Type B pancreatic cell (in vitro differentiated cells): ENCODE measurements at regions not wholly inside any gene's neighbourhood (a gene's known extent, or its start where the extent isn't known, plus 50 kb on each side); places are given as distances from the start of the nearest gene placed in this dataset.
"Not testable (repeated sequence)": the region's sequence is repeated elsewhere in the genome, so short reads cannot be mapped to it uniquely, and the experiment has no call there.

Experiments used
- DNase-seq: peaks from one replicate; pipeline ENCODE4 v3.0.0; 2021; ENCODE audit warnings: mixed read lengths; ENCODE audit not compliant: unreplicated experiment; ENCODE audit errors: extremely low spot score
- H3K27ac Mint-ChIP-seq: 2 replicates; pipeline ENCODE4 v1.8.0; 2021; ENCODE audit warnings: mild to moderate bottlenecking, mixed read lengths
- H3K27me3 Mint-ChIP-seq: 2 replicates; pipeline ENCODE4 v1.8.0; 2021; ENCODE audit warnings: mixed read lengths
- H3K36me3 Mint-ChIP-seq: 2 replicates; pipeline ENCODE4 v1.8.0; 2021; ENCODE audit warnings: mixed read lengths
- H3K4me1 Mint-ChIP-seq: one replicate; pipeline ENCODE4 v1.8.0; 2021; ENCODE audit warnings: mixed read lengths; ENCODE audit not compliant: unreplicated experiment
- H3K4me3 Mint-ChIP-seq: 2 replicates; pipeline ENCODE4 v1.8.0; 2021; ENCODE audit warnings: mild to moderate bottlenecking, mixed read lengths
- H3K9me3 Mint-ChIP-seq: 2 replicates; pipeline ENCODE4 v1.8.0; 2021; ENCODE audit warnings: mixed read lengths
- TF ChIP-seq, protein P1 (sequence below): fragments of 200-600 bp; sonication (generic); conservative IDR thresholded peaks from 2 replicates; pipeline ENCODE4 v1.5.0; 2021; ENCODE audit warnings: antibody characterized with exemption, mild to moderate bottlenecking

DNA sequence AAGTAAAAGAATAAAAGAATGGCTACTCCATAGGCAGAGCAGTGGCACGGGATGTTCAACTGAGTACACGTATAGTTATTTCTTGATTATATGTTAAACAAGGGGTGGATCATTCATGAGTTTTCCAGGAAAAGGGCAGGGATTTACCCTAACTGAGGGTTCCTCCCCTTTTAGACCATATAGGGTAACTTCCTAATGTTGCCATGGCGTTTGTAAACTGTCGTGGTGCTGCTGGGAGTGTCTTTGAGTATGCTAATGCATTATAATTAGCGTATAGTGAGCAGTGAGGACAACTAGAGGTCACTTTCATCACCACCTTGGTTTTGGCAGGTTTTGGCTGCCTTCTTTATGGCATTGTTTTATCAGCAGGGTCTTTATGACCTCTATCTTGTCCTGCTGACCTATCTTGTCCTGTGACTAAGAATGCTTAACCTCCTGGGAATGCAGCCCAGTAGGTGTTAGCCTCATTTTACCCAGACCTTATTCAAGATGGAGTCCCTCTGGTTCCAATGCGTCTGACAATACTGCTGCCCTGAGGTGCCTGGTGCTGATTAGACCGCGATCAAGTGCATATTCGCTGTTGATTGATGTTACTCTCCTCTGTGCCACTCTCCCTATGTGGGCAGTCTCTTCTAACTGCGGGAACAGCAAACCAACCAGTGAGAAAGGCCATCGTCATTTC, 67.6 kb upstream of the AMN1 start:
- Mint-ChIP-seq H3K27me3 (no peaks in the 10 kb centered on the region), H3K9me3 (peaks cover 11% of the 10 kb centered on the region), H3K36me3 (peaks cover 4% of the 10 kb centered on the region), H3K4me1 (peaks cover 3% of the 10 kb centered on the region), H3K27ac (no peak overlapping the region), H3K4me3 (no peak overlapping the region)
- DNase-seq = no peak
- TF ChIP-seq, protein P1, sequence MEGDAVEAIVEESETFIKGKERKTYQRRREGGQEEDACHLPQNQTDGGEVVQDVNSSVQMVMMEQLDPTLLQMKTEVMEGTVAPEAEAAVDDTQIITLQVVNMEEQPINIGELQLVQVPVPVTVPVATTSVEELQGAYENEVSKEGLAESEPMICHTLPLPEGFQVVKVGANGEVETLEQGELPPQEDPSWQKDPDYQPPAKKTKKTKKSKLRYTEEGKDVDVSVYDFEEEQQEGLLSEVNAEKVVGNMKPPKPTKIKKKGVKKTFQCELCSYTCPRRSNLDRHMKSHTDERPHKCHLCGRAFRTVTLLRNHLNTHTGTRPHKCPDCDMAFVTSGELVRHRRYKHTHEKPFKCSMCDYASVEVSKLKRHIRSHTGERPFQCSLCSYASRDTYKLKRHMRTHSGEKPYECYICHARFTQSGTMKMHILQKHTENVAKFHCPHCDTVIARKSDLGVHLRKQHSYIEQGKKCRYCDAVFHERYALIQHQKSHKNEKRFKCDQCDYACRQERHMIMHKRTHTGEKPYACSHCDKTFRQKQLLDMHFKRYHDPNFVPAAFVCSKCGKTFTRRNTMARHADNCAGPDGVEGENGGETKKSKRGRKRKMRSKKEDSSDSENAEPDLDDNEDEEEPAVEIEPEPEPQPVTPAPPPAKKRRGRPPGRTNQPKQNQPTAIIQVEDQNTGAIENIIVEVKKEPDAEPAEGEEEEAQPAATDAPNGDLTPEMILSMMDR = no peak

DNA sequence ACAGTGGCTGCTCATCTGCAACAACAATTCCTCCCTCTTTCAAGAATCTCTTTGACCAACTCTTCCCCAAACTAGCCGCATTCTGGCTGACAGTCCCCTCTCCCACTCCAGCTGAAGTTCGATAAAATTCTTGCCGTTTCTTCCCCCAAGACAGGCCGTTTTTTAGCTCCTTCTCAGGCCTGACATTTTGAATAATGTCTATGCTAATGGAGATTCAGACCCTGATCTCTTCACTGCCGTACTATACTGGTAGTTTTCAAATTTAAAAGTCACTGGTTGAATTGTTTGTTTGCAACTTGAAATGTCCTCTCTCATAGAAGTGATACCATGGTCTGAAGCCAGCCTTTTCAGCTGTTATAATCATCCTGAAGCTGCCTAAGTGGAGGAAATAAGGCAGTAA, 65.9 kb upstream of the AMN1 start:
- Mint-ChIP-seq H3K36me3 (peaks cover 4% of the 10 kb centered on the region), H3K27me3 (no peaks in the 10 kb centered on the region), H3K4me1 (peaks cover 3% of the 10 kb centered on the region), H3K9me3 (peaks cover 6% of the 10 kb centered on the region), H3K4me3 (no peak overlapping the region), H3K27ac (no peak overlapping the region)
- DNase-seq = no peak
- TF ChIP-seq, protein P1 = no peak

DNA sequence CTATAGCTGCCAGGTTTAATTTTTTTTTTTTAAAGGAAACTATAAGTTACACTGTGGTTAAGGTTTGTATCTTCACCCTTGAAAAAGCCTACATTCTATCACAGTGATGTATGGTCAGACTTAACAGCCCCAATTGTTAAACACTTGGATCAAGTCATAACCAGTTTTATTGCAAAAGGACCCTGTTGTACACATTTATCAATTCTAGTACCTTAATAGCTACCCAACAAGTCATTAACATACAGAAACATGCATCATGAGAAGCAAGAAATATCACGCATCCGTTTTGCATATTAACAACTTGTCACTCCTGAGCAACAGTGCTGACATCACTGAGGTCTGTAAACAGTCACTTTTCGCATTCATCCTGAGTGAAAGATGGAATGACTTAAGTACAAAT, 62.4 kb upstream of the AMN1 start:
- not testable (repeated sequence) for H3K9me3 Mint-ChIP-seq, H3K4me3 Mint-ChIP-seq, H3K4me1 Mint-ChIP-seq, H3K27ac Mint-ChIP-seq, DNase-seq, H3K27me3 Mint-ChIP-seq, H3K36me3 Mint-ChIP-seq

DNA sequence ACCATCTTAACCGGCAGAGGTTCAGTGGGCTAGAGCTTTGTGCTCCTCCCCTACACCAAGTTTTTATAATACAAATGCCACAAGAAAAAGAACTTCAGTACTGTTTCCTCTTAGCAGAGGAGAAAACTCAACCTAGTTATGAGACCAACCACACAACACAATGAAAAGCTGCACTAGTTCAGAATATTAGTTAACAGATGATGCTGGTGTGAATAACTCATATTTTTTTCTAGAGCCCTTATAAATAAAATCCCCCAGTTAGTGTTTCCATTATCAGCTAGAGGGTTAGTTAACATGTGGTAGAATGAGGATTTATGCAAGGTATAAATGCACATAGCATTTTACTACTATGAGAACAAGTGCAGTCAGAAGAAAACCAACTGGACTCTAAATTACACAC, 61.9 kb upstream of the AMN1 start:
- H3K27me3 Mint-ChIP-seq = no peaks in the 10 kb centered on the region

DNA sequence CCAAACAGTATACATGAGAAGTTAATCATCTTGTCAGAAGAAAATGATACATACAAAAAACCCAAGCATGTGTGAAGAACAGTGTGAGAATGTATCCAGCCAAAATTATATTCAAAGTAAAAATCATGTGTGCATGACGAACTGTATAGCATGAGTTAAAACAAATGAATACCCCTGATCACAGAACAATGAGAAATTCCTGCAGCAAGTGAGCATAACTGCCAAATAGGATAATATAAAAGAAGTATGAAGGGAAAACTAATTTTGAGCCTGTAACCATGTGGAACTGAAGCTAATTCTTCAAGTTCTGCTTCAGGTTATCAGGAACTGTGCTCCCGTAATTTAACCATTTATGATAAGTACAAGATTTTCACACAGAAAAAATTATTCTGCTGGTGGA, 56.5 kb upstream of the AMN1 start:
- H3K36me3 Mint-ChIP-seq = peaks cover 3% of the 10 kb centered on the region
- no peak overlapping the region for H3K4me3 Mint-ChIP-seq
- H3K27me3 Mint-ChIP-seq = no peaks in the 10 kb centered on the region
- no peaks in the 10 kb centered on the region for H3K4me1 Mint-ChIP-seq
- H3K9me3 Mint-ChIP-seq = no peaks in the 10 kb centered on the region
- TF ChIP-seq, protein P1 = no peak
- H3K27ac Mint-ChIP-seq = no peak overlapping the region
- no peak for DNase-seq

More for the DNA sequence above, 61.9 kb upstream of the AMN1 start:
- Mint-ChIP-seq H3K36me3 (no peaks in the 10 kb centered on the region), H3K27ac (no peak overlapping the region), H3K4me3 (no peak overlapping the region), H3K9me3 (no peaks in the 10 kb centered on the region), H3K4me1 (peaks cover 3% of the 10 kb centered on the region)
- TF ChIP-seq, protein P1 = no peak
- DNase-seq = no peak

DNA sequence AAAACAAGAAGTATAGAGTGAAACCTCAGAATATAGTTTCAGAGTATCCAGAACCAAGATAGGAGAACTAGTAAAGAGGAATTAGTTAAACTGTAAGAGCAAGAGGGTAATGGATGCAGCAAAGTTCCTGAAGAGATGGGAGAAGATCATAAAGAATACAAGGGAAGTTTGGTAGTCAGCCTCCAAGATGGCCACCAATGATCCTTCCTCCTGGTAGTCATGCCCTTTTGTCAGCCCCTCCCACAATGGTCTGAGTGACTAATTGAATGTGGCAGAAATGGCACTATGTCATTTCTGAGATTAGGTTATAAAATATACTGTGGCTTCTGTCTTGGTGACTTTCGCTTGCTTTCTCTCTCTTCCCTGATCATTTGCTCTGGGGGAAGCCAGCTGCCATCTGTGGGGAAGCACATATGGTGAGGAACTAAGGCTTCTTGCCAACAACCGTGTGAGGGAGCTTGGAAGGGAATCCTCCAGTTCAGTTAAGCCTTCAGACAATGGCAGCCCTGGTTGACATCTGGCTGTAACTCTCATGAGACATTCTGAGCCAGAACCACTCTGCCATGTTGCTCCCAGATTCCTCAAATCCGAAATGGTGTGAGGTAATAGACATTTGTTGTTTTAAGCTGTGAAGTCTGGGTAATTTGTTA, 55.3 kb upstream of the AMN1 start:
- TF ChIP-seq, protein P1 = no peak
- H3K27me3 Mint-ChIP-seq = no peaks in the 10 kb centered on the region
- H3K4me1 Mint-ChIP-seq = no peaks in the 10 kb centered on the region
- peaks cover 5% of the 10 kb centered on the region for H3K9me3 Mint-ChIP-seq
- peaks cover 5% of the 10 kb centered on the region for H3K36me3 Mint-ChIP-seq
- H3K27ac Mint-ChIP-seq = peak overlapping the region; percentile 80
- no peak for DNase-seq
- H3K4me3 Mint-ChIP-seq = no peak overlapping the region
